Sigmoid colon (tissue), 4 donors: ENCODE measurements at regions not wholly inside any gene's neighbourhood (a gene's known extent, or its start where the extent isn't known, plus 50 kb on each side); places are given as distances from the start of the nearest gene placed in this dataset.

Experiments
- CTCF ChIP-seq, 4 experiments: fragments of 450-650 bp in 3 of 4; fragments of 200-600 bp in 1 of 4; IDR thresholded peaks; one replicate each; pipeline ENCODE4 v1.5.1; 2016 to 2019; ENCODE audit warnings: antibody characterized with exemption in 4 of 4, mild to moderate bottlenecking in 3 of 4, moderate library complexity in 2 of 4
- EP300 ChIP-seq, 4 donors: sonication (generic); formaldehyde crosslinking; IDR thresholded peaks; one replicate each; pipeline ENCODE4 v1.6.1; 2017; ENCODE audit warnings: antibody characterized with exemption in 4 of 4
- POLR2A ChIP-seq, 2 donors: fragments of 450-650 bp; IDR thresholded peaks; one replicate each; pipeline ENCODE4 v1.6.1; 2016; ENCODE audit warnings: antibody characterized with exemption in 2 of 2, mild to moderate bottlenecking in 2 of 2, moderate library complexity in 2 of 2
- POLR2AphosphoS5 ChIP-seq, 4 donors: sonication (generic); formaldehyde crosslinking; IDR thresholded peaks; one replicate each; pipeline ENCODE4 v1.6.1; 2017; ENCODE audit warnings: antibody characterized with exemption in 4 of 4

DNA sequence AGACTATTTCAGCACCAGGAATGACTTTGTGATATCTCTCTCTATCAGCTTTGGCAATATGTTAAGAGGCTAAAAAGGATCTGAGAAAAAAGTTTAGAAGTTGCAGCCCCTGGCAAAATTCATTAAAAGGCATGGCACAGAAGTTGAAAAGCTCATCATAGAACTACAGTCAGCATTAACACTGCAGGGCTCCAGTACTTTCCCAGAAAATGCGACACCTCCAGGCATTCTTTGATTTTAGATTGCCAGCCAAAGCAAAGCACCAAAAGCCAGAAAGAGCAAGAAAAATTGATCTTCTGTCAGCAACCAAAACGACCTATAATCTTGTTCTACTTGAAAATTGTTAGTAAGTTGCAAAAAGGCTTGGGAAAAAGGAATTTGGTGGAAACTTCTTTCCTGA, 713.5 kb downstream of the FSCB start:
- no peak for TF ChIP-seq POLR2A (IDR thresholded peaks at IDR 0.05)
- no peak for TF ChIP-seq CTCF (IDR thresholded peaks at IDR 0.05)
- TF ChIP-seq POLR2AphosphoS5 (IDR thresholded peaks at IDR 0.05), result no peak
- no peak for TF ChIP-seq EP300 (IDR thresholded peaks at IDR 0.05)
